ENCODE measurements at regions not wholly inside any gene's neighbourhood (a gene's known extent, or its start where the extent isn't known, plus 50 kb on each side); places are given as distances from the start of the nearest gene placed in this dataset.

DNA sequence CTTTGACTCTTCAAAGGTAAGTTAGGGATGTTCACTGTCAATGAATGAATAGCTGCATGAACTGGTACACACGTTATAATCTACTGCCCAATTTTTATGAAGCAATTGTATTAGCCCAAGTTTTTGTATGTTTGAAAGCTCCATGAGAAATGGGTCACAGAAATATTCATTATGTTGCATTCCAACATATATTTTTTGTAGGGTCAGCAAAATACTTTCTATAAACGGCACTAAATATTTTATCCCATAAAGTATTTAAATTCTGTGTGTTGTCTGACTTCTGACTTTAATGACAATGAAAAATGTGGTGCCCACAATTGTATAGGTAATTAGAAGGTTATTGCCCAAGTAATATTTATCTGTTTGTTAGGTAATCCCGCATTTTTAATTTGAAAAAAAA, 466.0 kb downstream of the FAT4 start:
- no peak for DNase-seq
- intact Hi-C loops (cut with DNase I), result no loop called here
- no peaks in the 10 kb centered on the region for H3K9me3 ChIP-seq
- WGBS, 3 donors, result 76 to 83% (median 81%) methylated on average over 3 of the region's 3 CpGs
- no peaks in the 10 kb centered on the region for H3K36me3 ChIP-seq
- no peak overlapping the region for H3K4me3 ChIP-seq
- H3K27me3 ChIP-seq, result no peaks in the 10 kb centered on the region
- H3K27ac ChIP-seq, result no peak overlapping the region
- TF ChIP-seq EP300 (IDR thresholded peaks at IDR 0.05) (no peak), POLR2A (IDR thresholded peaks at IDR 0.05) (no peak)
- TF ChIP-seq, protein P1, sequence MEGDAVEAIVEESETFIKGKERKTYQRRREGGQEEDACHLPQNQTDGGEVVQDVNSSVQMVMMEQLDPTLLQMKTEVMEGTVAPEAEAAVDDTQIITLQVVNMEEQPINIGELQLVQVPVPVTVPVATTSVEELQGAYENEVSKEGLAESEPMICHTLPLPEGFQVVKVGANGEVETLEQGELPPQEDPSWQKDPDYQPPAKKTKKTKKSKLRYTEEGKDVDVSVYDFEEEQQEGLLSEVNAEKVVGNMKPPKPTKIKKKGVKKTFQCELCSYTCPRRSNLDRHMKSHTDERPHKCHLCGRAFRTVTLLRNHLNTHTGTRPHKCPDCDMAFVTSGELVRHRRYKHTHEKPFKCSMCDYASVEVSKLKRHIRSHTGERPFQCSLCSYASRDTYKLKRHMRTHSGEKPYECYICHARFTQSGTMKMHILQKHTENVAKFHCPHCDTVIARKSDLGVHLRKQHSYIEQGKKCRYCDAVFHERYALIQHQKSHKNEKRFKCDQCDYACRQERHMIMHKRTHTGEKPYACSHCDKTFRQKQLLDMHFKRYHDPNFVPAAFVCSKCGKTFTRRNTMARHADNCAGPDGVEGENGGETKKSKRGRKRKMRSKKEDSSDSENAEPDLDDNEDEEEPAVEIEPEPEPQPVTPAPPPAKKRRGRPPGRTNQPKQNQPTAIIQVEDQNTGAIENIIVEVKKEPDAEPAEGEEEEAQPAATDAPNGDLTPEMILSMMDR (IDR thresholded peaks at IDR 0.05), result no peak
- H3K4me1 ChIP-seq (ENCODE audit: insufficient read depth), result no peaks in the 10 kb centered on the region

DNA sequence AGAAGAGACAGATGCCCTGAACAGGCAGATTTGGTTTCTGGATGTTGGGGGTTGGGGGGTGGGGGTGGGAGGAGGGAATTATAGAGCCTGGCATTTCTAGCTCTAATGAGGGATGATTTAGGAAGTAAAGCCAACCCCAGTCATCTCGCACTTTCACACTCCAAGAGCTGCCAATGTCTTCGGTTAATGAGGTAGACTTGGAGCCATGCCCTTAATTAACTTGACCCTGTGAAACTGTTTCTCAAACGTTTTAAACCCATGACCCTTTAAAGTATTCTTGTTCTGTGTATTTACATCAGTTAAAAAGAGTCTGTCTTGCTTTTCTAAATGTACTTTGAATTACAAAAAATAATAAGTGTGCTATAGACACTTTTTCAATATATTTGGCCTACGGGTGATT, 466.9 kb downstream of the FAT4 start:
- no peaks in the 10 kb centered on the region for H3K9me3 ChIP-seq
- WGBS, 3 donors, result 55 to 59% (median 57%) methylated on average over 4 of the region's 4 CpGs
- no peaks in the 10 kb centered on the region for H3K36me3 ChIP-seq
- no peak for DNase-seq
- intact Hi-C loops (cut with DNase I), result no loop called here
- no peak overlapping the region for H3K4me3 ChIP-seq
- H3K27me3 ChIP-seq, result no peaks in the 10 kb centered on the region
- H3K4me1 ChIP-seq (ENCODE audit: insufficient read depth), result no peaks in the 10 kb centered on the region
- H3K27ac ChIP-seq, result no peak overlapping the region
- TF ChIP-seq EP300 (IDR thresholded peaks at IDR 0.05), result no peak
- TF ChIP-seq, protein P1 (IDR thresholded peaks at IDR 0.05), result no peak
- no peak for TF ChIP-seq POLR2A (IDR thresholded peaks at IDR 0.05)

DNA sequence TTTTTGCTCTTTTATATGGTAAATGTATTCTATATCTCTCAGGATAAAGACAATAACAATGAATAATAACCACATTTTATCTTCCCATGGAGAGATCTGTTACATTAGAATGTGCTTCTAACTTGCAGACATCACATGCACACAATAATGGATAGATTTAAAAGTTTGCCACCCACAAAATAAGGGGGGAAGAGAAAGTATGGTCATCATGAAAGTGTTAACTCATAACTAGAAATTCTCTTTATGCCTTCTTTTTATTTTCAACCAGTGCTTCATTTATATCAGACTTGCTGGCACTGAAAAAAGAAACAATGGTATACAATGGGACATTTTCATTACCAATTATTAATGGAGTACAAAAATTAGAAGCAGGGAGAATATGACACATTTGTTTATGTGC, 470.0 kb downstream of the FAT4 start:
- Histone ChIP-seq H3K27ac (no peak overlapping the region), H3K27me3 (no peaks in the 10 kb centered on the region), H3K36me3 (no peaks in the 10 kb centered on the region), H3K9me3 (no peaks in the 10 kb centered on the region), H3K4me1 (ENCODE audit: insufficient read depth) (no peaks in the 10 kb centered on the region), H3K4me3 (no peak overlapping the region)
- DNase-seq, result no peak
- intact Hi-C loops (cut with DNase I), result no loop called here
- TF ChIP-seq, protein P1 (IDR thresholded peaks at IDR 0.05), result no peak
- TF ChIP-seq EP300 (IDR thresholded peaks at IDR 0.05) (no peak), POLR2A (IDR thresholded peaks at IDR 0.05) (no peak)

DNA sequence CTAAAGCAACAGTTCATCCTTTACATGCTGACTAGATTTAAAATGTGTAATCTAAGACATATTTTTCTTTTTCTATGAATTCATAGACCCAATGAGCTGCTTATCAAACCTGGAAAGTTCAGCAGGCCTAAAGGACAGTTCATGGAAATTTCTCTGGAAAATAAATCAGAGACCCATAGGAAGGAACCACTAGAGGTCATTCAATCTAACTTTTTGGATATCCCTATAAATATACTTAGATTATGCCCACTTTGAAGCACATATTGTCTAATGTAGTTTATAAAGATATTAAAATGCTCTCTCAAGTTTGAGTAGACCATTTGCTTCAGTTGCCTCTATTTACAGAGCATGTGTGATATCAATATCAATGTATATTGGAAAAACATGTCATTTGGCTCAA, 473.0 kb downstream of the FAT4 start:
- DNase-seq, result no peak
- Histone ChIP-seq H3K9me3 (no peaks in the 10 kb centered on the region), H3K27ac (no peak overlapping the region), H3K4me3 (no peak overlapping the region), H3K27me3 (no peaks in the 10 kb centered on the region), H3K4me1 (ENCODE audit: insufficient read depth) (no peaks in the 10 kb centered on the region), H3K36me3 (no peaks in the 10 kb centered on the region)
- TF ChIP-seq POLR2A (IDR thresholded peaks at IDR 0.05) (no peak), EP300 (IDR thresholded peaks at IDR 0.05) (no peak)
- TF ChIP-seq, protein P1 (IDR thresholded peaks at IDR 0.05), result no peak
- intact Hi-C loops (cut with DNase I), result no loop called here

DNA sequence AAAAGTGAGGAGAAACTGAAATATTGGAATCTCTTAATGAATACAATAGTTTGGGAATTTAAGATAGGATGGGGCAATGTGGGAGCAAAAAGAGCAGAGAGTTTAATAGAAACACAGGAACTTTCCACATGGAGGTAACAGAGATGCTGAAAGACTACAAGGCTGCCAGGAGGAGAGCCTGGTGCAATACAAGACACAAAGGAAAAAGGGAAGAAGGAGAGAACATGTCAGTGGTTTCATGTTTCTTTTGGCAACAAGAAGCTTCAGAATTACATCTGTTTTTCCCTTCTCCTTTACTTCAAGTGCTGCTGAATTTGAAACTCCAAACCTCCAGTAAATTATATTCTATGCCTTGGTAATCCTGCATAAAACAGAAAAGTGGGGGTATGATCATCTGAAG, 474.3 kb downstream of the FAT4 start:
- Histone ChIP-seq H3K4me3 (no peak overlapping the region), H3K27ac (no peak overlapping the region), H3K27me3 (no peaks in the 10 kb centered on the region), H3K36me3 (no peaks in the 10 kb centered on the region), H3K4me1 (ENCODE audit: insufficient read depth) (no peaks in the 10 kb centered on the region), H3K9me3 (no peaks in the 10 kb centered on the region)
- intact Hi-C loops (cut with DNase I), result no loop called here
- DNase-seq, result no peak
- TF ChIP-seq, protein P1 (IDR thresholded peaks at IDR 0.05), result no peak
- TF ChIP-seq EP300 (IDR thresholded peaks at IDR 0.05) (no peak), POLR2A (IDR thresholded peaks at IDR 0.05) (no peak)
